ENCODE measurements at regions not wholly inside any gene's neighbourhood (a gene's known extent, or its start where the extent isn't known, plus 50 kb on each side); places are given as distances from the start of the nearest gene placed in this dataset.

- TF ChIP-seq POLR2AphosphoS5 (IDR thresholded peaks at IDR 0.05; ENCODE audit: low read depth, low read length) (no peak), FOXP2 (optimal IDR thresholded peaks at IDR 0.05; ENCODE audit: borderline replicate concordance, extremely low read depth, extremely low read length, insufficient read depth) (no peak), REST (IDR thresholded peaks at IDR 0.05; ENCODE audit: insufficient read depth in 1 of 2, low read depth in 2 of 2, low read length in 2 of 2) (no peak)
Measured at GRCh38 chr2:8494151-8494550, 187.7 kb upstream of the ID2 start.
